Mesenchymal stem cell (in vitro differentiated cells and primary cell): ENCODE measurements at regions not wholly inside any gene's neighbourhood (a gene's known extent, or its start where the extent isn't known, plus 50 kb on each side); places are given as distances from the start of the nearest gene placed in this dataset.
A peak's percentile ranks its signal among the peaks of the same experiment; 100 is the strongest.

ENCODE experiments used
- DNase-seq: peaks from one replicate; pipeline ENCODE4 v3.0.0-alpha.2; 2013
- H2AFZ ChIP-seq: one replicate; pipeline ENCODE4 v1.6.1; 2013; ENCODE audit warnings: low read depth, mild to moderate bottlenecking, control low read depth, inconsistent platforms, low read length, moderate library complexity
- H2AK5ac ChIP-seq: 2 replicates; pipeline ENCODE4 v1.6.1; 2013; ENCODE audit warnings: low read length, moderate library complexity, mild to moderate bottlenecking, inconsistent platforms; ENCODE audit not compliant: severe bottlenecking
- H2BK120ac ChIP-seq: one replicate; pipeline ENCODE4 v1.6.1; 2013; ENCODE audit warnings: low read depth, mild to moderate bottlenecking, inconsistent platforms, low read length, moderate library complexity
- H2BK12ac ChIP-seq, 2 experiments: one replicate each; pipeline ENCODE4 v1.6.1; 2013; ENCODE audit warnings: inconsistent platforms in 2 of 2, low read length in 2 of 2, mild to moderate bottlenecking in 2 of 2, moderate library complexity in 2 of 2, control low read depth in 1 of 2
- H2BK15ac ChIP-seq: one replicate; pipeline ENCODE4 v1.6.1; 2013; ENCODE audit warnings: mild to moderate bottlenecking, low read depth, inconsistent platforms; ENCODE audit not compliant: poor library complexity, severe bottlenecking
- H2BK5ac ChIP-seq: 2 replicates; pipeline ENCODE4 v1.6.1; 2013; ENCODE audit warnings: low read depth, mild to moderate bottlenecking, low read length, control low read depth, inconsistent platforms; ENCODE audit not compliant: poor library complexity, severe bottlenecking
- H3K14ac ChIP-seq, 2 experiments: one replicate each; pipeline ENCODE4 v1.6.1; 2013; ENCODE audit warnings: inconsistent platforms in 2 of 2, low read length in 2 of 2, control low read depth in 1 of 2, mild to moderate bottlenecking in 1 of 2, moderate library complexity in 1 of 2
- H3K18ac ChIP-seq, 2 experiments: one replicate each; pipeline ENCODE4 v1.6.1; 2013; ENCODE audit warnings: inconsistent platforms in 2 of 2, low read length in 2 of 2, control low read depth in 1 of 2, low read depth in 1 of 2, mild to moderate bottlenecking in 1 of 2
- H3K23ac ChIP-seq, 2 experiments: one replicate each; pipeline ENCODE4 v1.6.1; 2013; ENCODE audit warnings: inconsistent platforms in 2 of 2, low read length in 2 of 2, mild to moderate bottlenecking in 2 of 2, moderate library complexity in 2 of 2, control low read depth in 1 of 2
- H3K27ac ChIP-seq: 2 replicates; pipeline ENCODE4 v1.5.1; 2013; ENCODE audit warnings: mild to moderate bottlenecking, moderate library complexity, low read length, control low read depth, inconsistent platforms; ENCODE audit not compliant: poor library complexity, severe bottlenecking
- H3K27me3 ChIP-seq, 2 experiments: 2 replicates each; pipeline versions ENCODE4 v1.6.1 to v1.7.0; 2013; ENCODE audit warnings: low read length in 2 of 2, mild to moderate bottlenecking in 2 of 2, moderate library complexity in 2 of 2, control low read depth in 1 of 2, inconsistent platforms in 1 of 2; ENCODE audit not compliant: control insufficient read depth in 1 of 2, insufficient read depth in 1 of 2
- H3K36me3 ChIP-seq, 2 experiments: 2 replicates each; pipeline versions ENCODE4 v1.6.1 to v1.7.0; 2013; ENCODE audit warnings: low read length in 2 of 2, control low read depth in 1 of 2, inconsistent platforms in 1 of 2, low read depth in 1 of 2, mild to moderate bottlenecking in 1 of 2; ENCODE audit not compliant: insufficient read depth in 2 of 2, control insufficient read depth in 1 of 2
- H3K4ac ChIP-seq, 2 experiments: one replicate each; pipeline ENCODE4 v1.6.1; 2013; ENCODE audit warnings: inconsistent platforms in 2 of 2, low read length in 2 of 2, mild to moderate bottlenecking in 2 of 2, moderate library complexity in 2 of 2, control low read depth in 1 of 2, low read depth in 1 of 2
- H3K4me1 ChIP-seq: 2 replicates; pipeline ENCODE4 v1.6.1; 2013; ENCODE audit warnings: low read depth, low read length, control low read depth; ENCODE audit not compliant: control insufficient read depth, insufficient read depth
- H3K4me2 ChIP-seq: 2 replicates; pipeline ENCODE4 v1.6.1; 2013; ENCODE audit warnings: low read length, mild to moderate bottlenecking, inconsistent platforms; ENCODE audit not compliant: poor library complexity, severe bottlenecking
- H3K4me3 ChIP-seq, 2 experiments: 2 replicates each; pipeline versions ENCODE4 v1.5.1 to v1.7.0; 2013; ENCODE audit warnings: low read length in 2 of 2, mild to moderate bottlenecking in 2 of 2, control low read depth in 1 of 2, low read depth in 1 of 2; ENCODE audit not compliant: insufficient read depth in 1 of 2
- H3K79me1 ChIP-seq: replicated peaks from 2 replicates; pipeline ENCODE4 v1.6.1; 2013; ENCODE audit warnings: mild to moderate bottlenecking, control low read depth, low read length, inconsistent platforms; ENCODE audit not compliant: poor library complexity, severe bottlenecking
- H3K9ac ChIP-seq: 2 replicates; pipeline ENCODE4 v1.7.0; 2013; ENCODE audit warnings: mild to moderate bottlenecking, low read length, moderate library complexity
- H3K9me3 ChIP-seq: 2 replicates; pipeline ENCODE4 v1.7.0; 2013; ENCODE audit warnings: mild to moderate bottlenecking, low read length; ENCODE audit not compliant: control insufficient read depth
- H4K8ac ChIP-seq: one replicate; pipeline ENCODE4 v1.6.1; 2013; ENCODE audit warnings: inconsistent platforms, mild to moderate bottlenecking, low read length, moderate library complexity
- H4K91ac ChIP-seq: one replicate; pipeline ENCODE4 v1.6.1; 2013; ENCODE audit warnings: mild to moderate bottlenecking, low read length, inconsistent platforms
- WGBS: methylation state at CpG from one replicate; pipeline ENCODE4 v1.1.7; 2013; ENCODE audit warnings: mixed read lengths; 5-methylcytosine and 5-hydroxymethylcytosine counted together

DNA sequence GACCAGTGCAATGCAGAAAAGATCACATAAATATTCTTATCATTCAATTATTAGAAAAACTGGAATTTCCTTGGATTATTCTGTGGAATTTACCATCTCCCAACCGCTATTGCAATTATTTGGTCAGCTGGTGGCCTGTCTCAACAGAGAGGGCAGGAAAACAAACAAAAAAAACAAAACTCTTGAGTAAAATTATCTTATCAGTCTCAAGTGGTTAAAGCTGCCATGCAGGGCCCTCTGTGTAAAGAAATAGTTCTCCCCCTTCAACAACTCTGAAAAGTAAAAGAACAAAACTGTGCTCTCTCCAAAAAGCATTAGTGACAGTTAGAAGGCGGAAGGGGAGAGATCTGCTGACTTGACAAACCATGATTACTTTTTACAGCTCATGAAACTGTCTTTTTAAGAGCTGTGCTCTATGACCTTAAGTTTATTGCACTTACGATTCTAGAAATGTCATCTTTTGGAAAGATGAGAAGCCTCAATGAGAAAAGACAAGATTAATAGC, 152.3 kb downstream of the DLEU7 start:
- no peak for DNase-seq
- no peak overlapping the region for H3K4ac ChIP-seq
- no peaks in the 10 kb centered on the region for H3K4me1 ChIP-seq
- no peak overlapping the region for H3K27ac ChIP-seq
- 26% methylated on average over 3 of the region's 3 CpGs for WGBS
- no peak overlapping the region for H3K23ac ChIP-seq
- no peaks in the 10 kb centered on the region for H3K79me1 ChIP-seq
- no peak overlapping the region for H3K14ac ChIP-seq
- H3K4me2 ChIP-seq: no peak overlapping the region
- no peak overlapping the region for H2BK12ac ChIP-seq
- H3K18ac ChIP-seq: no peak overlapping the region
- H2BK120ac ChIP-seq: no peak overlapping the region
- H3K4me3 ChIP-seq: no peak overlapping the region
- no peak overlapping the region for H4K91ac ChIP-seq
- no peak overlapping the region for H2AK5ac ChIP-seq
- no peaks in the 10 kb centered on the region for H3K9me3 ChIP-seq
- H3K36me3 ChIP-seq: no peaks in the 10 kb centered on the region
- no peak overlapping the region for H2AFZ ChIP-seq
- no peak overlapping the region for H2BK5ac ChIP-seq
- no peaks in the 10 kb centered on the region for H3K27me3 ChIP-seq
- no peak overlapping the region for H2BK15ac ChIP-seq
- no peak overlapping the region for H4K8ac ChIP-seq
- H3K9ac ChIP-seq: no peak overlapping the region

DNA sequence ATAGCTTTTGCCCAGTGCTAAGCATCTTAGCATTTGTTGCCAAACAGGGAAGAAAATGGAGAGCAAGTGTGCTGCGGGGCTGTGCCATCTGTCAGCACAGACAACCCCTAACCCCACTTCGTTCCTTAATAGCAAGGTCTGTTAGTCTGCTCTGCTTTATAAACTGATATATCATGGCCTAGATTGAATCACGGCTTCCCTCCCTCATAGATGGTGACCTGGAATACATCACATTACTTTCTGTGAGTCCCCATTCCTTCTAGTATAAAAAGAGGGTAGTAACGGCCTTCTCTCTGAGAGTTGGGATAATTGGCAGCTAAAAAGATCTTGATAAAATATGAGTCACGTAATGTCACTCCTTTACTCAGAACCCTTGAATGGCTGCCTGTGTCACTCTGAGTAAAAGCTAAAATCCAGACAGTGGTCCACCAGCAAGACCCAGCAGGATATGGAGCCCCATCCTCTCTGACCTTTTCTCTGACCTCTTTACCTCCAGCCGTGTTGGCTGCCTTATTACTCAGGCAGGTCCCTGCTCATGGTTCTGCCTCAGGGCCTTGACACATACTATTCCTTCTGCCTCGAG, 151.7 kb downstream of the DLEU7 start:
- H3K9ac ChIP-seq: no peak overlapping the region
- H4K8ac ChIP-seq: peak overlapping the region; percentile 45
- no peaks in the 10 kb centered on the region for H3K9me3 ChIP-seq
- H3K27me3 ChIP-seq: no peaks in the 10 kb centered on the region
- no peak overlapping the region for H2BK120ac ChIP-seq
- no peak overlapping the region for H3K4me3 ChIP-seq
- peak overlapping the region in 1 of 2 experiments; percentile 56 for H3K4ac ChIP-seq
- no peaks in the 10 kb centered on the region for H3K79me1 ChIP-seq
- peak overlapping the region in 1 of 2 experiments; percentile 94 for H2BK12ac ChIP-seq
- no peak overlapping the region for H3K27ac ChIP-seq
- H3K18ac ChIP-seq: peak overlapping the region in 1 of 2 experiments; percentile 86
- no peak overlapping the region for H3K4me2 ChIP-seq
- no peak overlapping the region for H2AFZ ChIP-seq
- no peak overlapping the region for H3K14ac ChIP-seq
- 21% methylated on average over 6 of the region's 7 CpGs for WGBS
- no peak overlapping the region for H2BK15ac ChIP-seq
- H2AK5ac ChIP-seq: no peak overlapping the region
- H3K4me1 ChIP-seq: no peaks in the 10 kb centered on the region
- H2BK5ac ChIP-seq: no peak overlapping the region
- no peaks in the 10 kb centered on the region for H3K36me3 ChIP-seq
- DNase-seq: peak; percentile 62
- no peak overlapping the region for H4K91ac ChIP-seq
- no peak overlapping the region for H3K23ac ChIP-seq

DNA sequence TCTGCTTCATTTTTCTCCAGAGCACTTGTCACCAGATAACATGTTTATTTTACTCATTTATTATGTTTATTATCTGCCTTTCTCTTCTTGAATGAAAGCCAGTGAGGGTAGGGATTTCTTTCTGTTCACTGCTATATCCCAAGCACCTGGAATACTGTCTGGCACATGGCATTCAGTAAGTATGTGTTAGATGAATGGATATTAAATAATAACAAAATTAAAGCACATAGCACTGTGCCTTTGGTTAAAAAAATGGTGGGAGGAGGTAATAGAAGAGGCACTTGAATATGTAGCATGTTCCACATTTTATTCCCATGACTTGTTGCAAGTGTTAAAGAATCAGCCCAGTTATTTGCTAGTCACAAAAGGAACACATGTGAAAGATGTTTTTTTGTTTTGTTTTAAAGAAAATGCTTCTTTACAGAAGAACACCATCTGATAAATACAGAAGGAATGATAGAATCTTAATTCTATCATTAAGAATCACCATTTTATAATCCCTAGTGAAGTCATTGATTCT, 151.0 kb downstream of the DLEU7 start:
- no peak overlapping the region for H3K18ac ChIP-seq
- no peak overlapping the region for H2AK5ac ChIP-seq
- H2BK12ac ChIP-seq: no peak overlapping the region
- no peak for DNase-seq
- H3K9me3 ChIP-seq: no peaks in the 10 kb centered on the region
- H2BK15ac ChIP-seq: no peak overlapping the region
- no peaks in the 10 kb centered on the region for H3K36me3 ChIP-seq
- H3K4me1 ChIP-seq: no peaks in the 10 kb centered on the region
- no peak overlapping the region for H3K4me2 ChIP-seq
- no peak overlapping the region for H3K23ac ChIP-seq
- no peak overlapping the region for H3K14ac ChIP-seq
- H4K8ac ChIP-seq: no peak overlapping the region
- no peak overlapping the region for H4K91ac ChIP-seq
- no peak overlapping the region for H2BK120ac ChIP-seq
- no peaks in the 10 kb centered on the region for H3K79me1 ChIP-seq
- H3K9ac ChIP-seq: no peak overlapping the region
- no peak overlapping the region for H2BK5ac ChIP-seq
- H2AFZ ChIP-seq: no peak overlapping the region
- no peaks in the 10 kb centered on the region for H3K27me3 ChIP-seq
- H3K4ac ChIP-seq: no peak overlapping the region
- H3K4me3 ChIP-seq: no peak overlapping the region
- no peak overlapping the region for H3K27ac ChIP-seq

DNA sequence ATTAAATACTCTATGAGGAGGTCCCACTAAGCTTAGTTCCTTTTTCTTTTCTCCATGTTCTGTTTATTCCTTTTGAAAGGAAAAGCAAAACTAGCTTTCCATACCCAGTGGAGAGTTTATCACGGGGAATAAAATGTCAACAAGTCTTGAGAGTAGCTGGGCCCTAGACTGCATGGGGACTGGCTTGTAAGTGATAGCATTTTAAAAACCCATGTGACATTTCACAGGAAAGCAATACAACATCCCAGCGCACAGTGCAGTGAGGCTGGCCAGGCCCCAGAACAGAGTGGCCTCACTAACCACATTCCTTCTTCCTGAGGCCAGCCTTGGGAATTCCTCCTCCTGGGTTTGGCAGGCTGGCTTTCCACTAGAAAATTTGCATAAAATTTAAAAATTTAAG, 149.8 kb downstream of the DLEU7 start:
- H3K79me1 ChIP-seq: no peaks in the 10 kb centered on the region
- H2AFZ ChIP-seq: no peak overlapping the region
- H2BK5ac ChIP-seq: no peak overlapping the region
- H3K27ac ChIP-seq: peak overlapping the region; percentile 47
- no peak overlapping the region for H2AK5ac ChIP-seq
- no peak overlapping the region for H4K8ac ChIP-seq
- no peak overlapping the region for H3K14ac ChIP-seq
- 10% methylated on average over 2 of the region's 2 CpGs for WGBS
- H3K4me1 ChIP-seq: peaks cover 2% of the 10 kb centered on the region
- no peak overlapping the region for H3K4ac ChIP-seq
- no peak overlapping the region for H3K4me3 ChIP-seq
- H4K91ac ChIP-seq: no peak overlapping the region
- H3K9ac ChIP-seq: peak overlapping the region; percentile 4
- H2BK15ac ChIP-seq: no peak overlapping the region
- DNase-seq: peak; percentile 80
- H3K18ac ChIP-seq: peak overlapping the region in 1 of 2 experiments; percentile 37
- H3K36me3 ChIP-seq: no peaks in the 10 kb centered on the region
- no peaks in the 10 kb centered on the region for H3K27me3 ChIP-seq
- H2BK12ac ChIP-seq: peak overlapping the region in 1 of 2 experiments; percentile 38
- H3K23ac ChIP-seq: no peak overlapping the region
- no peak overlapping the region for H2BK120ac ChIP-seq
- H3K4me2 ChIP-seq: no peak overlapping the region
- no peaks in the 10 kb centered on the region for H3K9me3 ChIP-seq
